Activated naive CD4-positive, alpha-beta T cell treated with anti-CD3 and anti-CD28 coated beads, Interleukin-2, amount 10 ng/mL, durations not matched to agents 7 days and 5 days (primary cell): ENCODE measurements at regions not wholly inside any gene's neighbourhood (a gene's known extent, or its start where the extent isn't known, plus 50 kb on each side); places are given as distances from the start of the nearest gene placed in this dataset.

Experiments
- CTCF ChIA-PET: fragments of 350-600 bp; sonication (Branson Sonifier 250); formaldehyde crosslinking; loops from one replicate; lab custom pipeline; 2021; ENCODE audit warnings: antibody characterized with exemption; lab: Charles Lee
- DNase-seq: peaks from one replicate; pipeline ENCODE4 v3.0.0-alpha.2; 2020
- H3K27ac Mint-ChIP-seq: one replicate; pipeline ENCODE4 v1.8.0; 2021; ENCODE audit warnings: mild to moderate bottlenecking, moderate library complexity, mixed read lengths
- H3K27me3 Mint-ChIP-seq: one replicate; pipeline ENCODE4 v1.8.0; 2021; ENCODE audit warnings: mild to moderate bottlenecking, mixed read lengths
- H3K36me3 Mint-ChIP-seq: one replicate; pipeline ENCODE4 v1.8.0; 2021; ENCODE audit warnings: mixed read lengths
- H3K4me1 Mint-ChIP-seq: one replicate; pipeline ENCODE4 v1.8.0; 2021; ENCODE audit warnings: mixed read lengths
- H3K4me3 Mint-ChIP-seq: one replicate; pipeline ENCODE4 v1.8.0; 2021; ENCODE audit warnings: mild to moderate bottlenecking, moderate library complexity, mixed read lengths
- H3K9me3 Mint-ChIP-seq: one replicate; pipeline ENCODE4 v1.8.0; 2021; ENCODE audit warnings: mixed read lengths

- H3K27me3 Mint-ChIP-seq = peaks cover 1% of the 10 kb centered on the region
- DNase-seq = no peak
- CTCF ChIA-PET = no interaction called here
- H3K36me3 Mint-ChIP-seq = no peaks in the 10 kb centered on the region
- H3K27ac Mint-ChIP-seq = no peak overlapping the region
- no peaks in the 10 kb centered on the region for H3K9me3 Mint-ChIP-seq
- H3K4me3 Mint-ChIP-seq = no peak overlapping the region
- no peaks in the 10 kb centered on the region for H3K4me1 Mint-ChIP-seq
Measured at GRCh38 chr1:208362011-208362410, 117.8 kb upstream of the PLXNA2 start.

- Mint-ChIP-seq H3K36me3 (no peaks in the 10 kb centered on the region), H3K4me1 (no peaks in the 10 kb centered on the region)
- CTCF ChIA-PET = no interaction called here
Measured at GRCh38 chr1:208366559-208366958, 122.4 kb upstream of the PLXNA2 start.

GRCh38 chr1:208369045-208369444 lies 124.9 kb upstream of the PLXNA2 start:
- H3K27ac Mint-ChIP-seq = no peak overlapping the region
- CTCF ChIA-PET = no interaction called here
- no peak for DNase-seq
- no peaks in the 10 kb centered on the region for H3K36me3 Mint-ChIP-seq
- H3K4me3 Mint-ChIP-seq = no peak overlapping the region
- H3K27me3 Mint-ChIP-seq = peaks cover 5% of the 10 kb centered on the region
- no peaks in the 10 kb centered on the region for H3K4me1 Mint-ChIP-seq
- no peaks in the 10 kb centered on the region for H3K9me3 Mint-ChIP-seq

More at GRCh38 chr1:208366559-208366958, 122.4 kb upstream of the PLXNA2 start:
- Mint-ChIP-seq H3K4me3 (no peak overlapping the region), H3K27me3 (peaks cover 5% of the 10 kb centered on the region), H3K27ac (no peak overlapping the region), H3K9me3 (no peaks in the 10 kb centered on the region)
- DNase-seq = no peak

- no peak for DNase-seq
- CTCF ChIA-PET = no interaction called here
- H3K27ac Mint-ChIP-seq = no peak overlapping the region
- no peaks in the 10 kb centered on the region for H3K9me3 Mint-ChIP-seq
- no peaks in the 10 kb centered on the region for H3K36me3 Mint-ChIP-seq
- H3K4me1 Mint-ChIP-seq = no peaks in the 10 kb centered on the region
- H3K27me3 Mint-ChIP-seq = peaks cover 7% of the 10 kb centered on the region
- no peak overlapping the region for H3K4me3 Mint-ChIP-seq
Measured at GRCh38 chr1:208369658-208370057, 125.5 kb upstream of the PLXNA2 start.

GRCh38 chr1:208374391-208374941 lies 130.3 kb upstream of the PLXNA2 start:
- CTCF ChIA-PET = no interaction called here
- Mint-ChIP-seq H3K36me3 (no peaks in the 10 kb centered on the region), H3K4me3 (no peak overlapping the region), H3K27me3 (peaks cover 4% of the 10 kb centered on the region), H3K27ac (no peak overlapping the region), H3K9me3 (no peaks in the 10 kb centered on the region), H3K4me1 (no peaks in the 10 kb centered on the region)
- DNase-seq = no peak

- CTCF ChIA-PET = no interaction called here
- Mint-ChIP-seq H3K4me1 (no peaks in the 10 kb centered on the region), H3K36me3 (no peaks in the 10 kb centered on the region), H3K27me3 (no peaks in the 10 kb centered on the region), H3K27ac (no peak overlapping the region), H3K4me3 (no peak overlapping the region), H3K9me3 (no peaks in the 10 kb centered on the region)
- DNase-seq = no peak
Measured at GRCh38 chr1:208381481-208381880, 137.3 kb upstream of the PLXNA2 start.

- Mint-ChIP-seq H3K4me1 (no peaks in the 10 kb centered on the region), H3K27me3 (no peaks in the 10 kb centered on the region), H3K4me3 (no peak overlapping the region), H3K9me3 (no peaks in the 10 kb centered on the region), H3K36me3 (no peaks in the 10 kb centered on the region), H3K27ac (no peak overlapping the region)
- CTCF ChIA-PET = no interaction called here
- DNase-seq = no peak
Measured at GRCh38 chr1:208387908-208388811, 144.0 kb upstream of the PLXNA2 start.

GRCh38 chr1:208393416-208393815 lies 149.2 kb upstream of the PLXNA2 start:
- Mint-ChIP-seq H3K4me3 (no peak overlapping the region), H3K27ac (peak overlapping the region; percentile 3), H3K4me1 (no peaks in the 10 kb centered on the region)

GRCh38 chr1:208393826-208394225 lies 149.6 kb upstream of the PLXNA2 start:
- no peak for DNase-seq
- Mint-ChIP-seq H3K4me3 (no peak overlapping the region), H3K36me3 (no peaks in the 10 kb centered on the region), H3K4me1 (no peaks in the 10 kb centered on the region), H3K27me3 (no peaks in the 10 kb centered on the region), H3K9me3 (no peaks in the 10 kb centered on the region), H3K27ac (no peak overlapping the region)
- CTCF ChIA-PET = no interaction called here

More at GRCh38 chr1:208393416-208393815, 149.2 kb upstream of the PLXNA2 start:
- Mint-ChIP-seq H3K36me3 (no peaks in the 10 kb centered on the region), H3K27me3 (no peaks in the 10 kb centered on the region), H3K9me3 (no peaks in the 10 kb centered on the region)
- CTCF ChIA-PET = no interaction called here
- DNase-seq = no peak

- H3K4me3 Mint-ChIP-seq = no peak overlapping the region
- H3K36me3 Mint-ChIP-seq = no peaks in the 10 kb centered on the region
- no peaks in the 10 kb centered on the region for H3K4me1 Mint-ChIP-seq
- no peak for DNase-seq
- CTCF ChIA-PET = no interaction called here
- no peaks in the 10 kb centered on the region for H3K27me3 Mint-ChIP-seq
- H3K27ac Mint-ChIP-seq = no peak overlapping the region
- H3K9me3 Mint-ChIP-seq = no peaks in the 10 kb centered on the region
Measured at GRCh38 chr1:208397286-208397685, 153.1 kb upstream of the PLXNA2 start.

GRCh38 chr1:208405014-208405413 lies 160.8 kb upstream of the PLXNA2 start:
- Mint-ChIP-seq H3K9me3 (no peaks in the 10 kb centered on the region), H3K27ac (no peak overlapping the region), H3K36me3 (no peaks in the 10 kb centered on the region), H3K4me3 (no peak overlapping the region), H3K27me3 (peaks cover 4% of the 10 kb centered on the region), H3K4me1 (no peaks in the 10 kb centered on the region)
- CTCF ChIA-PET = no interaction called here
- no peak for DNase-seq

- Mint-ChIP-seq H3K4me1 (no peaks in the 10 kb centered on the region), H3K4me3 (no peak overlapping the region), H3K36me3 (no peaks in the 10 kb centered on the region), H3K9me3 (no peaks in the 10 kb centered on the region), H3K27me3 (peaks cover 4% of the 10 kb centered on the region), H3K27ac (no peak overlapping the region)
- CTCF ChIA-PET = no interaction called here
- DNase-seq = no peak
Measured at GRCh38 chr1:208409176-208409575, 165.0 kb upstream of the PLXNA2 start.

GRCh38 chr1:208410409-208410808 lies 166.2 kb upstream of the PLXNA2 start:
- no peak overlapping the region for H3K27ac Mint-ChIP-seq

GRCh38 chr1:208413006-208413405 lies 168.8 kb upstream of the PLXNA2 start:
- Mint-ChIP-seq H3K27me3 (no peaks in the 10 kb centered on the region), H3K4me3 (no peak overlapping the region), H3K36me3 (no peaks in the 10 kb centered on the region), H3K4me1 (no peaks in the 10 kb centered on the region), H3K27ac (no peak overlapping the region), H3K9me3 (no peaks in the 10 kb centered on the region)
- DNase-seq = no peak
- CTCF ChIA-PET = no interaction called here

More at GRCh38 chr1:208410409-208410808, 166.2 kb upstream of the PLXNA2 start:
- Mint-ChIP-seq H3K36me3 (no peaks in the 10 kb centered on the region), H3K27me3 (peaks cover 4% of the 10 kb centered on the region), H3K9me3 (no peaks in the 10 kb centered on the region), H3K4me1 (no peaks in the 10 kb centered on the region), H3K4me3 (no peak overlapping the region)
- CTCF ChIA-PET = no interaction called here
- DNase-seq = no peak

- CTCF ChIA-PET = no interaction called here
- Mint-ChIP-seq H3K9me3 (no peaks in the 10 kb centered on the region), H3K4me1 (no peaks in the 10 kb centered on the region), H3K27me3 (no peaks in the 10 kb centered on the region), H3K27ac (no peak overlapping the region), H3K4me3 (no peak overlapping the region), H3K36me3 (no peaks in the 10 kb centered on the region)
- no peak for DNase-seq
Measured at GRCh38 chr1:208418667-208419066, 174.5 kb upstream of the PLXNA2 start.
